ENCODE measurements at regions not wholly inside any gene's neighbourhood (a gene's known extent, or its start where the extent isn't known, plus 50 kb on each side); places are given as distances from the start of the nearest gene placed in this dataset.
A peak's percentile ranks its signal among the peaks of the same experiment; 100 is the strongest.

- TF ChIP-seq SP1 (IDR thresholded peaks at IDR 0.05; ENCODE audit: low read depth) (peak; percentile 97), EZH2 (IDR thresholded peaks at IDR 0.05) (no peak), SRF (IDR thresholded peaks at IDR 0.05; ENCODE audit: low read depth) (peak; percentile 75), EGR1 (IDR thresholded peaks at IDR 0.05; ENCODE audit: low read depth) (peak; percentile 20; the same call in 1 of the 2 replicates), CEBPB (IDR thresholded peaks at IDR 0.05; ENCODE audit: low read depth) (peak; percentile 90), POLR2A (IDR thresholded peaks at IDR 0.05; ENCODE audit: borderline replicate concordance, extremely low read depth, insufficient read depth, insufficient read length) (no peak)
These were observed 59.8 kb downstream of the VAX1 start (continued) for GRCh38 chr10:117078168-117078837.

DNA sequence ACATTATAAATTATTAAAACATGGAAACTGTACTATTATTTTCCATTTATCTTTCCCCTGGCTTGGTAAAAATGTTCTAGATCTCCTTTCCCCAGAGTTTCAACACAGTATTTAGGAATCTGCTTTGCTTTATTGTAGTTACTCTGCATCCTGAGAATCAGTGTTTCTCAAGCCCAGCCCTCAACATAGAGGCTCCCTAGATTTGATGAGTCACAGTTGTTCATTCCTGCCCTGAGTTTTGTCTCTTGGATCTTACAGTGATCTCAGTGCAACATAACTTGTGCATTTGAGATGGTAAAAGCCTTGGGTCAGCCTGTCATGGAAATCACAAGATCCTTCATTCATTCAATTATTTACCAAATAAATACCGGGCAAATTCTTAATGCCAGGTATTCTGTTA, 63.0 kb downstream of the VAX1 start:
- Histone ChIP-seq H3K9ac (ENCODE audit: low read length) (no peak overlapping the region), H3K9me2 (ENCODE audit: insufficient read depth) (no peaks in the 10 kb centered on the region), H3K4me2 (ENCODE audit: low read length) (peak overlapping the region; percentile 27), H3K9me3 (ENCODE audit: control insufficient read depth in 1 of 2, insufficient read depth in 1 of 2, low read depth in 1 of 2, low read length in 2 of 2) (no peaks in the 10 kb centered on the region), H4K20me1 (ENCODE audit: insufficient read depth) (no peaks in the 10 kb centered on the region), H2AFZ (ENCODE audit: low read depth, low read length, poor library complexity, severe bottlenecking) (peak overlapping the region; percentile 72), H3K79me2 (ENCODE audit: insufficient read depth, low read length) (no peaks in the 10 kb centered on the region), H3K27me3 (ENCODE audit: insufficient read depth, low read length) (no peaks in the 10 kb centered on the region), H3K4me3 (replicated peaks in 1 of 2; ENCODE audit: low read depth in 1 of 2, low read length in 2 of 2) (no peak overlapping the region), H3K4me1 (ENCODE audit: control insufficient read depth in 1 of 2, insufficient read depth in 2 of 2, low read length in 2 of 2) (peaks cover 15 to 33% of the 10 kb centered on the region in 2 experiments), H3K36me3 (ENCODE audit: control insufficient read depth in 1 of 2, insufficient read depth in 2 of 2, low read length in 2 of 2) (no peaks in the 10 kb centered on the region), H3K27ac (ENCODE audit: low read depth, low read length) (no peak overlapping the region)
- ATAC-seq (peak; percentile 39), DNase-seq (ENCODE audit: low read depth, low spot score) (no peak)
- ChIA-PET CTCF (interaction anchor here (0.7 to 3.0 kb wide), 7 partner anchors 37 to 287 kb away, joined by 3 to 10 read pairs (median 4); no protein-coding TSS in a partner anchor), RAD21 (ENCODE audit: low non-redundant PET in 1 of 2, low total read pairs in 2 of 2, uncharacterized antibody in 2 of 2, unreplicated experiment in 2 of 2) (interaction anchor here (0.6 to 0.7 kb wide), 2 partner anchors 68 to 260 kb away, joined by 3 to 4 read pairs; no protein-coding TSS in a partner anchor), POLR2A (interaction anchor here (0.6 kb wide), 1 partner anchor 280 kb away, joined by 3 read pairs; no protein-coding TSS in a partner anchor)
- TF ChIP-seq JUND (IDR thresholded peaks at IDR 0.05) = 0 out of 2 replicates have a peak, but pooled peaks have one; percentile 27
- TF ChIP-seq FOSL1 (IDR thresholded peaks at IDR 0.05; ENCODE audit: low read depth) = peak; percentile 44; the same call in 1 of the 2 replicates
- TF ChIP-seq ZNF274 (IDR thresholded peaks at IDR 0.05; ENCODE audit: low read depth, low read length) = no peak
- intact Hi-C loops (cut with micrococcal nuclease) = loop anchor here (2.0 to 10.0 kb wide), 3 partner anchors 92 to 226 kb away; partner anchors contain the start of gene ENO4
- no TSS peak for BruUV-seq (replicated peaks)
